SU-DHL-6 (cell line): ENCODE measurements at regions not wholly inside any gene's neighbourhood (a gene's known extent, or its start where the extent isn't known, plus 50 kb on each side); places are given as distances from the start of the nearest gene placed in this dataset.

Source experiments
- EZH2phosphoT487 ChIP-seq: fragments of 200-600 bp; sonication (generic), shearing (Covaris generic); conservative IDR thresholded peaks from 2 replicates; pipeline ENCODE4 v1.6.1; 2018; ENCODE audit warnings: mild to moderate bottlenecking, antibody characterized with exemption, low read length, moderate library complexity, mixed read lengths
- TF ChIP-seq, protein P1 (sequence below): fragments of 200-600 bp; sonication (generic); IDR thresholded peaks from one replicate; pipeline ENCODE4 v1.5.1; 2017; ENCODE audit warnings: antibody characterized with exemption, mild to moderate bottlenecking, low read length, moderate library complexity; ENCODE audit not compliant: insufficient read depth, poor library complexity, severe bottlenecking

GRCh38 chr12:131572626-131573025 lies 138.3 kb upstream of the SFSWAP start:
- TF ChIP-seq, protein P1, sequence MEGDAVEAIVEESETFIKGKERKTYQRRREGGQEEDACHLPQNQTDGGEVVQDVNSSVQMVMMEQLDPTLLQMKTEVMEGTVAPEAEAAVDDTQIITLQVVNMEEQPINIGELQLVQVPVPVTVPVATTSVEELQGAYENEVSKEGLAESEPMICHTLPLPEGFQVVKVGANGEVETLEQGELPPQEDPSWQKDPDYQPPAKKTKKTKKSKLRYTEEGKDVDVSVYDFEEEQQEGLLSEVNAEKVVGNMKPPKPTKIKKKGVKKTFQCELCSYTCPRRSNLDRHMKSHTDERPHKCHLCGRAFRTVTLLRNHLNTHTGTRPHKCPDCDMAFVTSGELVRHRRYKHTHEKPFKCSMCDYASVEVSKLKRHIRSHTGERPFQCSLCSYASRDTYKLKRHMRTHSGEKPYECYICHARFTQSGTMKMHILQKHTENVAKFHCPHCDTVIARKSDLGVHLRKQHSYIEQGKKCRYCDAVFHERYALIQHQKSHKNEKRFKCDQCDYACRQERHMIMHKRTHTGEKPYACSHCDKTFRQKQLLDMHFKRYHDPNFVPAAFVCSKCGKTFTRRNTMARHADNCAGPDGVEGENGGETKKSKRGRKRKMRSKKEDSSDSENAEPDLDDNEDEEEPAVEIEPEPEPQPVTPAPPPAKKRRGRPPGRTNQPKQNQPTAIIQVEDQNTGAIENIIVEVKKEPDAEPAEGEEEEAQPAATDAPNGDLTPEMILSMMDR: no peak
- no peak for TF ChIP-seq EZH2phosphoT487
